GM19455 (cell line): ENCODE measurements at regions not wholly inside any gene's neighbourhood (a gene's known extent, or its start where the extent isn't known, plus 50 kb on each side); places are given as distances from the start of the nearest gene placed in this dataset.
A peak's percentile ranks its signal among the peaks of the same experiment; 100 is the strongest.
"Not testable (repeated sequence)": the region's sequence is repeated elsewhere in the genome, so short reads cannot be mapped to it uniquely, and the experiment has no call there.

Experiments
- ATAC-seq: cut with Tn5 transposase; IDR thresholded peaks from one replicate; pipeline ENCODE4 v1.9.1; 2021; ENCODE audit not compliant: unreplicated experiment

GRCh38 chr2:2777213-2777612, 446.1 kb upstream of the MYT1L start:
- no peak for ATAC-seq

GRCh38 chr2:2775018-2775417, 443.9 kb upstream of the MYT1L start:
- no peak for ATAC-seq

- ATAC-seq = no peak
Measured at GRCh38 chr2:2773692-2774091, 442.6 kb upstream of the MYT1L start.

- ATAC-seq = not testable (repeated sequence)
Measured at GRCh38 chr2:2773080-2773479, 442.0 kb upstream of the MYT1L start.

- ATAC-seq = no peak
Measured at GRCh38 chr2:2771721-2772411, 440.8 kb upstream of the MYT1L start.

GRCh38 chr2:2769481-2770431, 438.7 kb upstream of the MYT1L start:
- no peak for ATAC-seq

- ATAC-seq = no peak
Measured at GRCh38 chr2:2768476-2768875, 437.4 kb upstream of the MYT1L start.

GRCh38 chr2:2767837-2768236, 436.8 kb upstream of the MYT1L start:
- no peak for ATAC-seq

GRCh38 chr2:2765839-2766495, 434.9 kb upstream of the MYT1L start:
- ATAC-seq = no peak

GRCh38 chr2:2765176-2765800, 434.2 kb upstream of the MYT1L start:
- no peak for ATAC-seq

GRCh38 chr2:2764739-2765138, 433.7 kb upstream of the MYT1L start:
- no peak for ATAC-seq

- ATAC-seq = no peak
Measured at GRCh38 chr2:2764001-2764355, 432.9 kb upstream of the MYT1L start.

GRCh38 chr2:2763351-2764000, 432.4 kb upstream of the MYT1L start:
- no peak for ATAC-seq

- no peak for ATAC-seq
Measured at GRCh38 chr2:2762913-2763312, 431.8 kb upstream of the MYT1L start.

- ATAC-seq = no peak
Measured at GRCh38 chr2:2762166-2762908, 431.3 kb upstream of the MYT1L start.

GRCh38 chr2:2758793-2759367, 427.8 kb upstream of the MYT1L start:
- ATAC-seq = no peak

- peak; percentile 61 for ATAC-seq
Measured at GRCh38 chr2:2757764-2758163, 426.7 kb upstream of the MYT1L start.

- no peak for ATAC-seq
Measured at GRCh38 chr2:2756886-2757285, 425.8 kb upstream of the MYT1L start.

GRCh38 chr2:2755990-2756389, 424.9 kb upstream of the MYT1L start:
- no peak for ATAC-seq

- no peak for ATAC-seq
Measured at GRCh38 chr2:2754940-2755339, 423.9 kb upstream of the MYT1L start.
